Effector memory CD4-positive, alpha-beta T cell (primary cell): ENCODE measurements at regions not wholly inside any gene's neighbourhood (a gene's known extent, or its start where the extent isn't known, plus 50 kb on each side); places are given as distances from the start of the nearest gene placed in this dataset.

Experiments used
- DNase-seq, 3 donors: peaks; one replicate each; pipeline ENCODE4 v3.0.0-alpha.2; 2020
- H3K27ac ChIP-seq: 2 replicates; pipeline ENCODE4 v1.7.0; 2013; ENCODE audit warnings: mild to moderate bottlenecking, low read length, moderate library complexity; ENCODE audit not compliant: insufficient read depth, poor library complexity, severe bottlenecking
- H3K27me3 ChIP-seq: replicated peaks from 2 replicates; pipeline ENCODE4 v1.7.0; 2013; ENCODE audit warnings: mild to moderate bottlenecking, low read length; ENCODE audit not compliant: insufficient read depth, control insufficient read depth, poor library complexity, severe bottlenecking
- H3K36me3 ChIP-seq: 2 replicates; pipeline ENCODE4 v1.7.0; 2013; ENCODE audit warnings: mild to moderate bottlenecking, low read length, moderate library complexity; ENCODE audit not compliant: control insufficient read depth, insufficient read depth
- H3K4me1 ChIP-seq: 2 replicates; pipeline ENCODE4 v1.7.0; 2013; ENCODE audit warnings: low read length, mild to moderate bottlenecking; ENCODE audit not compliant: control insufficient read depth, insufficient read depth, poor library complexity, severe bottlenecking
- H3K4me3 ChIP-seq: 2 replicates; pipeline ENCODE4 v1.7.0; 2013; ENCODE audit warnings: low read length, low read depth, mild to moderate bottlenecking; ENCODE audit not compliant: insufficient read depth, poor library complexity, severe bottlenecking
- H3K9me3 ChIP-seq: 2 replicates; pipeline ENCODE4 v1.7.0; 2013; ENCODE audit warnings: mild to moderate bottlenecking, low read length, moderate library complexity; ENCODE audit not compliant: control insufficient read depth

- Histone ChIP-seq H3K27ac (no peak overlapping the region), H3K27me3 (no peaks in the 10 kb centered on the region), H3K4me1 (no peaks in the 10 kb centered on the region), H3K9me3 (no peaks in the 10 kb centered on the region), H3K36me3 (no peaks in the 10 kb centered on the region), H3K4me3 (no peak overlapping the region)
- no peak for DNase-seq
Measured at GRCh38 chr10:79017882-79018520, 50.8 kb upstream of the ZMIZ1 start.

GRCh38 chr10:79018521-79019011 is 50.2 kb upstream of the ZMIZ1 start:
- H3K27me3 ChIP-seq = no peaks in the 10 kb centered on the region
- no peak for DNase-seq
- no peaks in the 10 kb centered on the region for H3K4me1 ChIP-seq
- H3K36me3 ChIP-seq = no peaks in the 10 kb centered on the region
- H3K27ac ChIP-seq = no peak overlapping the region
- no peaks in the 10 kb centered on the region for H3K9me3 ChIP-seq
- no peak overlapping the region for H3K4me3 ChIP-seq
